ENCODE measurements at regions not wholly inside any gene's neighbourhood (a gene's known extent, or its start where the extent isn't known, plus 50 kb on each side); places are given as distances from the start of the nearest gene placed in this dataset.

DNA sequence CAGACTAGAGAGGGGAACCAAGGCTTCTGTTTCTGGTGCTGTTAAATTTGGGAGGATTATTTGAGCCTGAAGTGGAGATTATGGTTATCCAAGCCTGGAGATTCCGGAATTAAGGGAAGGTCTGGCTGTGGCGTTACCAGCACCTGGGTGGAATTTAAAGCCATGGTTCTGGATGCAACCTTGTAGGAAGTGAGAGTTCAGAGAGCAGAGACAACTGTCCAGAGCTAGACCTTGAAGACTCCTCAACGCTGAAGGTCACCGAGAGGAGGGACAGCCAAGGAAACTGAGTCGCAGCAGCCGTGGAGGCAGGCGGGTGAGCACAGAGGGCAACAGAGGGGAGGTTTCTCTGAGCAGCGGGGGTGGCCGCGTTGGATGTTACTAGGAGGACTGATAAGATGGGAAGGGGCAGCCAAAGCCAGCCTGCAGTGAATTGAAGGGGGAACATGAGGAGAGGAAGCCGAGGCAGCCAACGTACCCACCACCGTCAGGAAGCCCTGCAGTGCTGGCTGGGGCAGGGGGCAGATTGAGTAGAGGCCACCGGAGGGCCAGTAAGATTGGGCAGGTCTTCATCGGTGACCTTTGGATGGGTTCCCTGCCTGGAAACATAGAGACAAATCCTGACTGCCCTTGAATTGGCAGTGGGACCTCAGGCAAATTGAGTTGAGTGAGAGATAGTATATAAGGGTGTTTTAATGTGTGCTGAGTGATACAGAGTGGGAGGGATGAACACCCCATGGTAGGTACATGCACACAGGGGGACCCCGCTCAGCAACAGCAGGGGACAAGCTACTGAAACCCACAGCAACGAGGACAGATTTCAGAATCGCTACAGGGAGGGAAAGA, 90.3 kb downstream of the SNX5 start:
- TF ChIP-seq CTCF (conservative IDR thresholded peaks at IDR 0.05; ENCODE audit: low read depth, low read length), result no peak
- DNase-seq (ENCODE audit: low read depth), result no peak
- H3K4me3 ChIP-seq (ENCODE audit: low read length), result no peak overlapping the region

GRCh38 chr20:17875981-17876385, 92.6 kb downstream of the SNX5 start:
- no peak overlapping the region for H3K4me3 ChIP-seq (ENCODE audit: low read length)
- no peak for DNase-seq (ENCODE audit: low read depth)
- TF ChIP-seq CTCF (conservative IDR thresholded peaks at IDR 0.05; ENCODE audit: low read depth, low read length), result peak; percentile 0

GRCh38 chr20:17875106-17875980, 93.3 kb downstream of the SNX5 start:
- no peak for TF ChIP-seq CTCF (conservative IDR thresholded peaks at IDR 0.05; ENCODE audit: low read depth, low read length)
- peak; percentile 85 for DNase-seq (ENCODE audit: low read depth)
- no peak overlapping the region for H3K4me3 ChIP-seq (ENCODE audit: low read length)

- no peak overlapping the region for H3K4me3 ChIP-seq (ENCODE audit: low read length)
- no peak for TF ChIP-seq CTCF (conservative IDR thresholded peaks at IDR 0.05; ENCODE audit: low read depth, low read length)
- no peak for DNase-seq (ENCODE audit: low read depth)
Observed at GRCh38 chr20:17874271-17875105, 94.1 kb downstream of the SNX5 start.

DNA sequence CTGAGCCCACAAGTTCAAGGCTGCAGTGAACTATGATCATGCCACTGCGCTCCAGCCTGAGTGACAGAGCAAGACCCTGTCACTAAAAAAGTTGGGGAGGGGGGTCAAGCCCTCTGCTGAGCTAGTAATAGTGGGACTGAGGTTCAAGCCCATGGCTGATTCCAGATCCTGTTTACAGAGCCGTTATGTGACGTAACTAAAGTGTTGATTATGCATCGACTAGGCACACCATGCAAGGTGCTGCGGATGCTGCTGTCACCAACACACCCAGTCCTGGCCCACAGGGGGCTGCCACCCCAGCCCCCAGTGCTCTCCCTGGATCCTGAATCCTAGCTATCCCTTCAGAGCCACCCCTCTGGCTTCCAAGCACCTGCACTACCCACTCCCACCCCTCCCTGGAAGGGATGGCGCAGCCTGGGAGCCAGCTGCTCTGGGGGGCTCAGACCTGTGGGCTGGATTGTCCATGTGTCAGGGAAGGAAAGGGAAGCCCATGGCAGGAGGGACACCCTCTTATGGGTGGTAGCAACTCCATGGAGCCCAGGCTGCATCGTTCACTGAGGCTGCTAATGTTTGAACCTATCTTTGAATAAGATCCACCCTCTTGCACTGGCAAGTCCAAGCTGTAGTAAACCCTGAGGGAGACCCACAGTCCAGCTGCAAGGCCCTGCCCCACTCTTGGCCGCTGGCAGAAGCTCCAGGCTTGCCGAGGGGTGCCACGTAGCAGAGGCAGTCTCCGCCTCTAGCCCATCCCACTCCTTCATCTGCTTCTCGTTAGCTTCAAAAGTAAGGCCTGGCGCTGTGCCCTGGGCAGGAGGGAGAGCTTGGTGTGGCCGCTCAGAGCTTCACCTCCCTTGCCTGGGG, 95.0 kb downstream of the SNX5 start:
- DNase-seq (ENCODE audit: low read depth), result peak; percentile 81
- H3K4me3 ChIP-seq (ENCODE audit: low read length), result no peak overlapping the region

More for the DNA sequence above, 95.0 kb downstream of the SNX5 start:
- no peak for TF ChIP-seq CTCF (conservative IDR thresholded peaks at IDR 0.05; ENCODE audit: low read depth, low read length)

All from retinal pigment epithelial cell (primary cell).